H1 (cell line): ENCODE measurements at regions not wholly inside any gene's neighbourhood (a gene's known extent, or its start where the extent isn't known, plus 50 kb on each side); places are given as distances from the start of the nearest gene placed in this dataset.

Source experiments
- HDAC2 ChIP-seq, 2 experiments: fragments of 300-600 bp in 1 of 2; sonication (generic) in 1 of 2; IDR thresholded peaks; 2 replicates each; pipeline ENCODE4 v1.6.1; 2011 to 2012; ENCODE audit warnings: low read depth in 2 of 2, low read length in 2 of 2, mild to moderate bottlenecking in 2 of 2, moderate library complexity in 2 of 2, borderline replicate concordance in 1 of 2, inconsistent platforms in 1 of 2
- SIRT6 ChIP-seq: IDR thresholded peaks from one replicate; pipeline ENCODE4 v1.7.1; 2012; ENCODE audit warnings: low read length, inconsistent platforms
- ZNF274 ChIP-seq: IDR thresholded peaks from 2 replicates; pipeline ENCODE4 v1.7.0; 2012; ENCODE audit warnings: low read length, borderline replicate concordance; ENCODE audit errors: extremely low read depth

DNA sequence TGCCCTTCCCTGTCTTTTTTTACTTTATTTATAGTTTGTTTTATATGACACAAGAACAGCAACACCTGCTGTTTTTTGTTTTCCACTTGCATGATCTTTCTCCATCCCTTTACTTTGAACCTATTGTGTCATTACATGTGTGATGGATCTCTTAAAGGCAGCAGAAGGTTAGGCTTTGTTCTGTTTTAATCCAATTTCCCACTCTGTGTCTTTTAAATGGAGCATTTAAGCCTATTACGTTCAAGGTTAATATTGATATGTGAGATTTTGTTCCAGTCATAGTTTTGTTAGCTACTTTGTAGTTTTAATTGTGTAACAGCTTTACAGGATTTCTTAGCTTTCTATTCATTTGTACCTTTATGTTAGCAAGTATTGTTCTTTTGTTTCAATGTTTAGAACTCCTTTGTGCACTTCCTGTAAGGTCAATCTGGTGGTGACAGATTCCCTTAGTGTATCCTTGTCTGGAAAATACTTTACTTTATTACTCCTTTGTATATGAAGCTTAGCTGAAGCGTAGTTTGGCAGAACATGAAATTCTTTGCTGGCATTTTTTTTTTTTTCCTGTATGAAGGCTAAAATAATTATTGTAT lies 1443.0 kb upstream of the LRRTM1 start (continued):
- TF ChIP-seq ZNF274 (no peak), SIRT6 (no peak), HDAC2 (IDR thresholded peaks at IDR 0.05; ENCODE audit: borderline replicate concordance in 1 of 2, low read depth in 2 of 2, low read length in 2 of 2) (no peak)
- TF ChIP-seq, all 59 proteins: peak for 0
